Left lung (tissue), 4 donors: ENCODE measurements at regions not wholly inside any gene's neighbourhood (a gene's known extent, or its start where the extent isn't known, plus 50 kb on each side); places are given as distances from the start of the nearest gene placed in this dataset.

Source experiments
- ATAC-seq: fragments of 200-7000 bp; cut with Tn5 transposase; one replicate; pipeline ENCODE4 v1.9.1; 2020; ENCODE audit warnings: moderate library complexity
- DNase-seq, 4 donors: peaks; one replicate each; pipeline ENCODE4 v3.0.0-alpha.2; 2013 to 2020
- H3K27ac ChIP-seq, 2 donors: fragments of 200-600 bp; sonication (generic) in 1 of 2; one replicate each; pipeline versions ENCODE4 v1.5.0 to v1.8.0; 2020 to 2021
- H3K27me3 ChIP-seq, 2 donors: fragments of 200-600 bp; sonication (generic) in 1 of 2; one replicate each; pipeline versions ENCODE4 v1.5.0 to v1.8.0; 2020 to 2021
- H3K36me3 ChIP-seq, 2 donors: fragments of 200-600 bp; sonication (generic) in 1 of 2; one replicate each; pipeline versions ENCODE4 v1.5.0 to v1.8.0; 2020 to 2021
- H3K4me1 ChIP-seq, 2 donors: fragments of 200-600 bp; one replicate each; pipeline ENCODE4 v1.8.0; 2021
- H3K4me3 ChIP-seq, 2 donors: fragments of 200-600 bp; sonication (generic) in 1 of 2; one replicate each; pipeline versions ENCODE4 v1.5.0 to v1.8.0; 2020 to 2021; ENCODE audit warnings: mild to moderate bottlenecking in 1 of 2
- H3K9me3 ChIP-seq, 2 donors: fragments of 200-600 bp; sonication (generic) in 1 of 2; one replicate each; pipeline versions ENCODE4 v1.5.0 to v1.8.0; 2020 to 2021
- intact Hi-C, 2 donors: fragments of 100-400 bp; cut with DNase I; formaldehyde crosslinking; loops; one replicate each; pipeline versions ENCODE4 v1.11.2 to v1.14.2; 2022
- TF ChIP-seq, protein P1 (sequence below), 2 donors: fragments of 200-600 bp; sonication (generic) in 1 of 2; IDR thresholded peaks; one replicate each; pipeline versions ENCODE4 v1.5.0 to v1.8.0; 2021; ENCODE audit warnings: antibody characterized with exemption in 2 of 2
- donor health status: DM: no; HTN: yes; CAD: no.
- donor health status: DM: no; HTN: no; CAD: no.

DNA sequence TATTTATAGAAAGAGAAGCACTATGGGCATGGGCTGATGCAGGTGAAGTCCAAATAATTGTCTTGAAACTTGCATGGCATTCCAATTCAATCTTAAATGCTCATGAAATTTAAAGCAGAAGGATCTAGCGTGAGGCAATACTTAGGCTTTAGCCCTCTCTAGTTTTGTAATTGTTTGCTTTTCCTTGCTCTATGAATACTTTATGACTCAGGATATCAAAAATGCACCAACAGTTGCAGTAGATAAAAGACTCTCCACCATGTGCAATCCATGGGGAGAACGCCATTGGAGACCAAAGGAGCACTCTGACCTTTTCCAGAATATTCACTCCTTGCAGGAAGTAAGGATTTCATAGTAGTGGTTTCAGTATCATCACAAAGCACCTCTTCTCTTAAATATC is 436.4 kb downstream of the LRRIQ3 start:
- Histone ChIP-seq H3K27ac (no peak overlapping the region), H3K36me3 (no peaks in the 10 kb centered on the region), H3K4me3 (no peak overlapping the region), H3K9me3 (no peaks in the 10 kb centered on the region), H3K4me1 (no peaks in the 10 kb centered on the region), H3K27me3 (no peaks in the 10 kb centered on the region)
- ATAC-seq (peak; percentile 82), DNase-seq (no peak)
- intact Hi-C loops = no loop called here
- TF ChIP-seq, protein P1, sequence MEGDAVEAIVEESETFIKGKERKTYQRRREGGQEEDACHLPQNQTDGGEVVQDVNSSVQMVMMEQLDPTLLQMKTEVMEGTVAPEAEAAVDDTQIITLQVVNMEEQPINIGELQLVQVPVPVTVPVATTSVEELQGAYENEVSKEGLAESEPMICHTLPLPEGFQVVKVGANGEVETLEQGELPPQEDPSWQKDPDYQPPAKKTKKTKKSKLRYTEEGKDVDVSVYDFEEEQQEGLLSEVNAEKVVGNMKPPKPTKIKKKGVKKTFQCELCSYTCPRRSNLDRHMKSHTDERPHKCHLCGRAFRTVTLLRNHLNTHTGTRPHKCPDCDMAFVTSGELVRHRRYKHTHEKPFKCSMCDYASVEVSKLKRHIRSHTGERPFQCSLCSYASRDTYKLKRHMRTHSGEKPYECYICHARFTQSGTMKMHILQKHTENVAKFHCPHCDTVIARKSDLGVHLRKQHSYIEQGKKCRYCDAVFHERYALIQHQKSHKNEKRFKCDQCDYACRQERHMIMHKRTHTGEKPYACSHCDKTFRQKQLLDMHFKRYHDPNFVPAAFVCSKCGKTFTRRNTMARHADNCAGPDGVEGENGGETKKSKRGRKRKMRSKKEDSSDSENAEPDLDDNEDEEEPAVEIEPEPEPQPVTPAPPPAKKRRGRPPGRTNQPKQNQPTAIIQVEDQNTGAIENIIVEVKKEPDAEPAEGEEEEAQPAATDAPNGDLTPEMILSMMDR (IDR thresholded peaks at IDR 0.05) = no peak

DNA sequence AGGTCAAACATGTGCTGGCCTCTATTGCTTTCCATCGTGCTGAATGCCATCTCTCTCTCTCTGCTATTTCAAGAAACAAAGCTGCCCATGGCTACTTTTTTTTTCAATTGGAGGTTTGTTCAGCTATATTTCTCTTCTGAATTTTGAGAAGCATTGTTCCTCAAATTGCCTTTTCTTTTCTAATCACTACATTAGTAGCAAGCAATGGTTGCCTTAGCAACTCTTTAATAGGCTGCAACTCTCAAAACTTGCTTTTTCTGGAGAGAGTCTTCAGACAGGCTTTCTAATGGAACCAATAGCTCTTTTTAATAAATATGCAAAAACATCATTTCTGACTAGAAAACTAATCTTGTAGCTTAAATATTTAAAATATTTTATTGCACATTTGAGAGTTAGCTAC is 439.0 kb downstream of the LRRIQ3 start:
- Histone ChIP-seq H3K4me1 (no peaks in the 10 kb centered on the region), H3K36me3 (no peaks in the 10 kb centered on the region), H3K27me3 (no peaks in the 10 kb centered on the region), H3K27ac (no peak overlapping the region), H3K4me3 (no peak overlapping the region), H3K9me3 (no peaks in the 10 kb centered on the region)
- intact Hi-C loops = no loop called here
- DNase-seq = no peak
- TF ChIP-seq, protein P1 (IDR thresholded peaks at IDR 0.05) = no peak
- ATAC-seq = no peak

DNA sequence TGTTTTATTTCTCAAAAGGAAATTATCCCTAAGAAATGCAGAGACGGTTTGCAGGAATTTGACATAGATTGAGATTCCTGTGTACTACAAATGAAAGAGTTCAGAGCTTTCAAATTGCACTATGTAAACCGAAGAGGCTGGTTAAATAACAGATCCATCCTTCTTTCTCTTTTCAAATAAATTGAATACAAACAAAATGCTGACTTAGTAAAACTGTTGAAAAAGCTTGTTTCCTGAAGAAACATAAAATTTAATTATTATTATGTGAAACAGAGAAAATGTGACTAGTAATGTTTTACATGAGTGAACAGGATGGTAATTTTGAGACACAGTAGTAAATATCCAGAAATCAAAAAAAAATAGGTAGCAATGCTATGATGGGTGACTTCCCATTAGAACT is 441.2 kb downstream of the LRRIQ3 start:
- Histone ChIP-seq H3K27me3 (no peaks in the 10 kb centered on the region), H3K27ac (no peak overlapping the region), H3K4me1 (no peaks in the 10 kb centered on the region), H3K9me3 (no peaks in the 10 kb centered on the region), H3K4me3 (no peak overlapping the region), H3K36me3 (no peaks in the 10 kb centered on the region)
- TF ChIP-seq, protein P1 (IDR thresholded peaks at IDR 0.05) = no peak
- ATAC-seq (no peak), DNase-seq (no peak)
- intact Hi-C loops = no loop called here

DNA sequence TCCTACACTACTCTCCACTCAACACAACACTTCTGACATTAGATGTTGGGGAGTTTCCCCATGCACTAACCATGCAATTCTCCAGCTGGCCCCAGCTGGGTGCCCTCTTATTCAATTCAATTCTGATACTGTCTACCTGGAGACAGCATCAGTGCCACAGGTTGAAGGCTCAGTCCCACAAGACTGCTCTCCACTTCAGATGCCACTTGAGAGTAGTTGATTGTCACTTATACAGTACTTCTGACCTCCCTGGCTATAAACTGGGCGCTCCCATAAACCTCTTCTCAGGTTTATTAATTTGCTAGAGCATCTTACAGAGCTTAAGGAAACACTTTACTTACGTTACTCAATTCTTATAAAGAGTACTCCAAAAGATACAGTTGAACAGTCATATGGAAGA is 442.3 kb downstream of the LRRIQ3 start:
- H3K27me3 ChIP-seq = no peaks in the 10 kb centered on the region
- H3K27ac ChIP-seq = no peak overlapping the region
- H3K9me3 ChIP-seq = no peaks in the 10 kb centered on the region
- H3K36me3 ChIP-seq = no peaks in the 10 kb centered on the region
- TF ChIP-seq, protein P1 (IDR thresholded peaks at IDR 0.05) = no peak
- no peaks in the 10 kb centered on the region for H3K4me1 ChIP-seq
- ATAC-seq = peak; percentile 89
- no peak for DNase-seq
- no peak overlapping the region for H3K4me3 ChIP-seq
- intact Hi-C loops = no loop called here

DNA sequence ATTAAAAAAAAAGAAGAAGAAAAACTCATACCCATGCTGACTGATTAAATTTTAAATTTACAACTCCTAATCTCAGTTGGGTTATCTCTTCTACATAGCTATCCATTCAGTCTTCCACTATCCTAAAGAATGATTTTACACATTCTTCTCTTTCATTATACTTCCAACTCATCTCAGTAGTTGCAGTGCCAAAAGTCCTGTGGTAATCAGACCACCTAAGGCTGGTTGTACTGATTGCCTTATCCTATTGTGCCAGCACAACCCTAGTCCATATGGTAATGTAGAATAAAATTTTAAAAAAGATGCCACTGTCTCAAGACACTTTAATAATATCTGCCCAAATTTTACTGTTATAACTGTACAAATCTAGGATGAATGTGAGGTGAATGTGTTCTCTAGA is 448.0 kb downstream of the LRRIQ3 start:
- Histone ChIP-seq H3K27ac (no peak overlapping the region), H3K4me1 (no peaks in the 10 kb centered on the region), H3K36me3 (no peaks in the 10 kb centered on the region), H3K9me3 (peaks cover 0 to 12% of the 10 kb centered on the region in 2 donors), H3K4me3 (no peak overlapping the region), H3K27me3 (no peaks in the 10 kb centered on the region)
- TF ChIP-seq, protein P1 (IDR thresholded peaks at IDR 0.05) = no peak
- intact Hi-C loops = no loop called here
- ATAC-seq = no peak
- no peak for DNase-seq
